HL-60 (cell line): ENCODE measurements at regions not wholly inside any gene's neighbourhood (a gene's known extent, or its start where the extent isn't known, plus 50 kb on each side); places are given as distances from the start of the nearest gene placed in this dataset.

Source experiments
- DNase-seq, 2 experiments: peaks; one replicate each; pipeline ENCODE4 v3.0.0-alpha.2; 2010 to 2020; ENCODE audit warnings: low read depth in 1 of 2, low spot score in 1 of 2
- H3K27ac ChIP-seq: fragments of 250-450 bp; sonication (Bioruptor Pico); replicated peaks from 2 replicates; pipeline ENCODE4 v1.5.1; 2020; ENCODE audit warnings: mild to moderate bottlenecking, moderate library complexity
- H3K27me3 ChIP-seq: fragments of 250-450 bp; sonication (Bioruptor Pico); 2 replicates; pipeline ENCODE4 v1.5.1; 2021; ENCODE audit warnings: mild to moderate bottlenecking, moderate library complexity; ENCODE audit not compliant: insufficient read depth, poor library complexity, severe bottlenecking
- H3K4me3 ChIP-seq: replicated peaks from 2 replicates; pipeline ENCODE4 v1.5.1; 2011; ENCODE audit warnings: mild to moderate bottlenecking, control low read depth, low read length; ENCODE audit not compliant: insufficient read depth
- CTCF ChIP-seq: IDR thresholded peaks from one replicate; pipeline ENCODE4 v1.5.1; 2011; ENCODE audit warnings: low read length, control low read depth, inconsistent platforms; ENCODE audit not compliant: insufficient read depth
- GABPA ChIP-seq: IDR thresholded peaks from 2 replicates; pipeline ENCODE4 v1.6.1; 2012; ENCODE audit warnings: low read depth
- POLR2AphosphoS5 ChIP-seq: IDR thresholded peaks from 2 replicates; pipeline ENCODE4 v1.6.1; 2012; ENCODE audit warnings: low read depth
- REST ChIP-seq: IDR thresholded peaks from 2 replicates; pipeline ENCODE4 v1.6.1; 2012; ENCODE audit warnings: low read depth; ENCODE audit not compliant: insufficient replicate concordance
- SPI1 ChIP-seq: IDR thresholded peaks from 2 replicates; pipeline ENCODE4 v1.6.1; 2012; ENCODE audit warnings: low read depth, mild to moderate bottlenecking, borderline replicate concordance

DNA sequence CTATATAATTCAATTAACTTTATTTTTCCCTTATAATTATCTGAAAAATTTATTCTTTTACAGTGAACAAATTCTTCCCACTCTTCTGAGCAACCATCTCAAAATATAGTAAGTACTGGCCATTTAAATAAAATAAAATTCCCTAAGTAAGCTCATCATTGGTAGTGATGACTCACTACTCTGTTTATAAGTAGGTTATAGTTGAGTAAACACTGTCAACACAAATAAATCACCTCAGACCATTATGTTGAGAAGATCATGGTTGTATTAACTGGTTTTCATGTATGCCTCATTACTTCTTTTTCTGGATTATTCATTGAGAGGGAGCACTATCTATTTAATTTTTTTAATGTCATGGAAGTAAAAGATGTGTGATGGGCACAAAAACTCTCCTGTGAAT lies 220.5 kb downstream of the SEC23A start:
- Histone ChIP-seq H3K27me3 (no peaks in the 10 kb centered on the region), H3K27ac (no peak overlapping the region), H3K4me3 (no peak overlapping the region)
- TF ChIP-seq POLR2AphosphoS5: no peak
- no peak for TF ChIP-seq GABPA
- TF ChIP-seq SPI1: no peak
- no peak for TF ChIP-seq CTCF
- TF ChIP-seq REST: no peak
- DNase-seq: no peak

DNA sequence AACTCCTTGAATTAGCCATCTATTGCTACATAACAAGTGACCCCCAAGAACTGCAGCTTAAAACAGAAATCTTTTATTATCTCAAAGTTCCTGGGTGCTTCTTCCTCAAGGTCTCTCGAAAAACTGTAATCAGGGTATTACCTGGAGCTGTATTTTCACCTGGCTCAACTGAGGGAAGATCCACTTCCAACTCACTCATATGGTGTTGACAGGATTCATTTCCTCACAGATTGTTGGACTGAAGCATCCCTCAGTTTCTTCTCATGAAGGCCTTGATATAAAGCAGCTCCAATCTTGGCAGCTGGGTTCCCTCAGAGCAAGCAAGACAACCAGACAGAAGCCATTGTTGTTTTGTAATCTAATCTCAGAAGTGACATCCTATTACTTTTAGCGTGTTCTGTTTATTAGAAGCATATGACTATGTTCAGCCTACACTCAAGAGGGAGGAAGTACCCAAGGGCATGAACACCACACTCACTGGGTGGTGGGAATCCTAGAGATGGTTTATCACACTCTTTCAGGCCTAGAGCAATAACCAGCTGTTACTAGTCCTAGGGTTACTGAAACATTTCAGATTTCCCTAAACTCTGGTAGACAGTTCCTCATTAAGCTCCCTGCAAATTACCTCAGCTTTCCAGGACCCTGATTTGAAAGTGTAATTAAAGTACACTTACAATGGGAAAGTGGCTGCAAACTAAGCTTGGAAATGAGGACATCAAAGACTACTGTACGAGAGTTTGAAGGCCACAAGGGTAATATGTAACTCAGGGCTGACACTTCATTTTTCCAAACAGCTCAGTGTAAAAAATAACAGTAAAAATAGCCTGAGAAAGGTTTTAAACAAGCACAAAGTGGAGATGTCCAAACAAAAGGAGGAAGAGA lies 222.2 kb downstream of the SEC23A start:
- TF ChIP-seq CTCF (no peak), GABPA (no peak), SPI1 (peak; percentile 16; the same call in 1 of the 2 replicates)
- H3K27ac ChIP-seq: no peak overlapping the region
- H3K4me3 ChIP-seq: no peak overlapping the region

GRCh38 chr14:38877744-38878388 lies 225.2 kb downstream of the SEC23A start:
- TF ChIP-seq CTCF (no peak), GABPA (no peak), POLR2AphosphoS5 (no peak), SPI1 (no peak), REST (no peak)
- H3K4me3 ChIP-seq: no peak overlapping the region
- H3K27ac ChIP-seq: no peak overlapping the region

More for the DNA sequence above, 222.2 kb downstream of the SEC23A start:
- no peaks in the 10 kb centered on the region for H3K27me3 ChIP-seq
- DNase-seq: peak in 1 of 2 experiments; percentile 14

More at GRCh38 chr14:38877744-38878388, 225.2 kb downstream of the SEC23A start:
- no peak for DNase-seq
- H3K27me3 ChIP-seq: no peaks in the 10 kb centered on the region
